ENCODE measurements at regions not wholly inside any gene's neighbourhood (a gene's known extent, or its start where the extent isn't known, plus 50 kb on each side); places are given as distances from the start of the nearest gene placed in this dataset.
"Not testable (repeated sequence)": the region's sequence is repeated elsewhere in the genome, so short reads cannot be mapped to it uniquely, and the experiment has no call there.

- Histone ChIP-seq H3K9me3 (ENCODE audit: severe bottlenecking) (no peaks in the 10 kb centered on the region), H3K36me3 (ENCODE audit: low read depth) (no peaks in the 10 kb centered on the region), H3K27me3 (ENCODE audit: insufficient read depth, poor library complexity, severe bottlenecking) (no peaks in the 10 kb centered on the region), H3K4me3 (ENCODE audit: severe bottlenecking) (no peak overlapping the region), H3K27ac (ENCODE audit: poor library complexity, severe bottlenecking) (no peak overlapping the region), H3K4me1 (ENCODE audit: insufficient read depth, poor library complexity, severe bottlenecking) (no peaks in the 10 kb centered on the region)
- no peak for TF ChIP-seq CTCF (IDR thresholded peaks at IDR 0.05; ENCODE audit: poor library complexity, severe bottlenecking)
- DNase-seq (ENCODE audit: low spot score) (no peak), ATAC-seq (ENCODE audit: low read depth) (no peak)
Observed at GRCh38 chr13:40352380-40352778, 314.1 kb downstream of the FOXO1 start.

GRCh38 chr13:40352802-40353562 is 313.5 kb downstream of the FOXO1 start:
- DNase-seq (ENCODE audit: low spot score) (no peak), ATAC-seq (ENCODE audit: low read depth) (no peak)
- Histone ChIP-seq H3K4me1 (ENCODE audit: insufficient read depth, poor library complexity, severe bottlenecking) (no peaks in the 10 kb centered on the region), H3K27ac (ENCODE audit: poor library complexity, severe bottlenecking) (no peak overlapping the region), H3K27me3 (ENCODE audit: insufficient read depth, poor library complexity, severe bottlenecking) (no peaks in the 10 kb centered on the region), H3K4me3 (ENCODE audit: severe bottlenecking) (no peak overlapping the region), H3K36me3 (ENCODE audit: low read depth) (no peaks in the 10 kb centered on the region), H3K9me3 (ENCODE audit: severe bottlenecking) (no peaks in the 10 kb centered on the region)
- no peak for TF ChIP-seq CTCF (IDR thresholded peaks at IDR 0.05; ENCODE audit: poor library complexity, severe bottlenecking)

DNA sequence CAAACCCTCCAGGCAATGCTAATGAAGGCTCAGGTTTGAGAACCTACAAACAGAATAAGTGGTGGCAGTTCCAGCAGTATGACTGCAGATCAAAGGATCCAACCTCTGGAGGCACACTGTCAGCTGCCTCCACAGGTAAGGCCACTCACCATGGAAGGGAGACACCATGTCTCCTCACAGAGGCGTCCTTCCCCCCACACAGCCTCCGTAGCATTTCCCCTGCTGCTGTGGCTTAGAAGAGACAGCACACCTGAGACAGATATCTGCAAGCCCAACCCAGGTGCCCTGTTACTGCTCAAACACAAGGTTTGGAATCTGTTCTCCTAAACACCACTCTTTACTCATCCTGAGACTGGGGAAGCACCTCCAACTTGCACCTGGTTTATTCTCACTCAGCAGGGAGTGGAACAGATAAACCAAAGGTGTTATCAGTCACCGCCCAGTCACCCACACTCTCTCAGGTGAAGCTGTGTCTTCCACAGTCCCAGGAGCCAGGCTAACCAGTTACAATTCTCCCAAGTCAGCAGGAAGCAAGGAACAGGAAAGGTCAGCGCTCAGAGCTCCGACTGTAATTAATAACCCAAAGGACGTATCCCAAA is 311.2 kb downstream of the FOXO1 start:
- H3K9me3 ChIP-seq (ENCODE audit: severe bottlenecking): no peaks in the 10 kb centered on the region
- no peaks in the 10 kb centered on the region for H3K36me3 ChIP-seq (ENCODE audit: low read depth)
- no peak overlapping the region for H3K27ac ChIP-seq (ENCODE audit: poor library complexity, severe bottlenecking)
- no peak for ATAC-seq (ENCODE audit: low read depth)
- no peak for TF ChIP-seq CTCF (IDR thresholded peaks at IDR 0.05; ENCODE audit: poor library complexity, severe bottlenecking)
- no peak overlapping the region for H3K4me3 ChIP-seq (ENCODE audit: severe bottlenecking)
- no peak for DNase-seq (ENCODE audit: low spot score)
- no peaks in the 10 kb centered on the region for H3K27me3 ChIP-seq (ENCODE audit: insufficient read depth, poor library complexity, severe bottlenecking)
- H3K4me1 ChIP-seq (ENCODE audit: insufficient read depth, poor library complexity, severe bottlenecking): no peaks in the 10 kb centered on the region

GRCh38 chr13:40356011-40356410 is 310.4 kb downstream of the FOXO1 start:
- Histone ChIP-seq H3K36me3 (ENCODE audit: low read depth) (no peaks in the 10 kb centered on the region), H3K9me3 (ENCODE audit: severe bottlenecking) (no peaks in the 10 kb centered on the region), H3K27ac (ENCODE audit: poor library complexity, severe bottlenecking) (no peak overlapping the region), H3K4me1 (ENCODE audit: insufficient read depth, poor library complexity, severe bottlenecking) (no peaks in the 10 kb centered on the region), H3K27me3 (ENCODE audit: insufficient read depth, poor library complexity, severe bottlenecking) (no peaks in the 10 kb centered on the region), H3K4me3 (ENCODE audit: severe bottlenecking) (no peak overlapping the region)
- DNase-seq (ENCODE audit: low spot score) (no peak), ATAC-seq (ENCODE audit: low read depth) (no peak)
- no peak for TF ChIP-seq CTCF (IDR thresholded peaks at IDR 0.05; ENCODE audit: poor library complexity, severe bottlenecking)

DNA sequence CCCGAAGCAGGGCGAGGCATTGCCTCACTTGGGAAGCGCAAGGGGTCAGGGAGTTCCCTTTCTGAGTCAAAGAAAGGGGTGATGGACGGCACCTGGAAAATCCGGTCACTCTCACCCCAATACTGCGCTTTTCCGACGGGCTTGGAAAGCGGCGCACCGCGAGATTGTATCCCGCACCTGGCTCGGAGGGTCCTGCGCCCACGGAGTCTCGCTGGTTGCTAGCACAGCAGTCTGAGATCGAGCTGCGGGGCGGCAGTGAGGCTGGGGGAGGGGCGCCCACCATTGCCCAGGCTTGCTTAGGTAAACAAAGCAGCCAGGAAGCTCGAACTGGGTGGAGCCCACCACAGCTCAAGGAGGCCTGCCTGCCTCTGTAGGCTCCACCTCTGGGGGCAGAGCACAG is 310.0 kb downstream of the FOXO1 start:
- not testable (repeated sequence) for H3K4me3 ChIP-seq (ENCODE audit: severe bottlenecking); H3K27me3 ChIP-seq (ENCODE audit: insufficient read depth, poor library complexity, severe bottlenecking); H3K9me3 ChIP-seq (ENCODE audit: severe bottlenecking); H3K36me3 ChIP-seq (ENCODE audit: low read depth); H3K4me1 ChIP-seq (ENCODE audit: insufficient read depth, poor library complexity, severe bottlenecking); ATAC-seq (ENCODE audit: low read depth); DNase-seq (ENCODE audit: low spot score); H3K27ac ChIP-seq (ENCODE audit: poor library complexity, severe bottlenecking)

All from RWPE2 (cell line).